Transverse colon (tissue), 4 donors: ENCODE measurements at regions not wholly inside any gene's neighbourhood (a gene's known extent, or its start where the extent isn't known, plus 50 kb on each side); places are given as distances from the start of the nearest gene placed in this dataset.
A peak's percentile ranks its signal among the peaks of the same experiment; 100 is the strongest.

Source experiments
- DNase-seq: peaks from one replicate; pipeline ENCODE4 v3.0.0-alpha.2; 2019
- H3K27ac ChIP-seq, 4 donors: fragments of 200-600 bp; sonication (generic); 2 replicates each; pipeline ENCODE4 v1.5.1; 2016 to 2018; ENCODE audit warnings: inconsistent platforms in 4 of 4
- H3K27me3 ChIP-seq: fragments of 200-600 bp; sonication (generic); 2 replicates; pipeline ENCODE4 v1.5.1; 2017; ENCODE audit warnings: inconsistent platforms
- H3K36me3 ChIP-seq, 4 donors: fragments of 200-600 bp; sonication (generic); 2 replicates each; pipeline ENCODE4 v1.5.1; 2017 to 2019; ENCODE audit warnings: inconsistent platforms in 4 of 4
- H3K4me1 ChIP-seq, 4 donors: fragments of 200-600 bp; sonication (generic); 2 replicates each; pipeline ENCODE4 v1.5.1; 2017 to 2020; ENCODE audit warnings: inconsistent platforms in 4 of 4
- H3K4me3 ChIP-seq, 4 donors: fragments of 200-600 bp; sonication (generic); 1 replicate in 1 of 4; 2 replicates in 3 of 4; pipeline versions ENCODE4 v1.5.1 to v1.6.1; 2017 to 2019; ENCODE audit warnings: inconsistent platforms in 4 of 4
- H3K9me3 ChIP-seq, 2 donors: fragments of 200-600 bp; sonication (generic); 2 replicates each; pipeline ENCODE4 v1.5.1; 2017 to 2019; ENCODE audit warnings: inconsistent platforms in 2 of 2
- EP300 ChIP-seq: sonication (generic); formaldehyde crosslinking; IDR thresholded peaks from one replicate; pipeline ENCODE4 v1.6.1; 2017; ENCODE audit warnings: antibody characterized with exemption, low read depth
- POLR2A ChIP-seq: fragments of 450-650 bp; IDR thresholded peaks from one replicate; pipeline ENCODE4 v1.6.1; 2016; ENCODE audit warnings: antibody characterized with exemption, mild to moderate bottlenecking, moderate library complexity
- POLR2AphosphoS5 ChIP-seq, 3 donors: sonication (generic); formaldehyde crosslinking; IDR thresholded peaks; one replicate each; pipeline ENCODE4 v1.6.1; 2016; ENCODE audit warnings: antibody characterized with exemption in 3 of 3
- WGBS, 2 donors: methylation state at CpG; one replicate each; pipeline ENCODE4 v1.1.5; 2018; ENCODE audit warnings: low coverage in 1 of 2; 5-methylcytosine and 5-hydroxymethylcytosine counted together
- in situ Hi-C, 4 donors: fragments of 200-750 bp; cut with MboI; loops; one replicate each; pipeline versions ENCODE4 v1.15.0 to v1.15.1; 2017; ENCODE audit warnings: low sequenced_read_pairs in 3 of 4, low pct_ligation_motif_present in 1 of 4, low pct_unique_long_range_greater_than_20kb in 1 of 4
- intact Hi-C: fragments of 100-400 bp; cut with DNase I; formaldehyde crosslinking; loops from one replicate; pipeline ENCODE4 v1.15.1; 2023; ENCODE audit warnings: low total_unique reads
- TF ChIP-seq, protein P1 (sequence below), 5 experiments: fragments of 200-600 bp in 3 of 5; fragments of 450-650 bp in 2 of 5; sonication (generic) in 3 of 5; IDR thresholded peaks; 1 replicate in 2 of 5; 2 replicates in 3 of 5; pipeline ENCODE4 v1.5.1; 2016 to 2017; ENCODE audit warnings: antibody characterized with exemption in 5 of 5, inconsistent platforms in 3 of 5, mild to moderate bottlenecking in 2 of 5, moderate library complexity in 1 of 5

DNA sequence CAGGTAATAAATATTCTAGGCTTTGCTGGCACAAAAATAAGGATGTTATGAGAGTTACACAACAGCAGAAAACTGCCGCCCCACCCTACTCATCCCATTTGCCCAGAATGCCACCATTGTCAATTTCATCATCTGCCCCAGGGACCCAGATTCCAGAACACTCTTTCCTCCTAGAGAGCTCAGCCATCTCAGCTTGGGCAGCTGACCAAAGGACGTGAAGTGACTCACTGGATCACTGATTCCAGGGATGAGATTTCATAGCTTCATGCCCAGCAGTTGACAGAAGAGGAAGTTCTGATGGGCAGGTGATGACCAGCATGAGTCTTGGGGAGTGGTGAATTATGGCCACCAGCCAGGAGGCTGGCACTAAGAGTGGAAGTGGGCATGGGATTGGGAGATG, 450.3 kb downstream of the RMST start:
- Histone ChIP-seq H3K4me3 (no peak overlapping the region), H3K27me3 (no peaks in the 10 kb centered on the region), H3K9me3 (no peaks in the 10 kb centered on the region), H3K36me3 (no peaks in the 10 kb centered on the region), H3K27ac (no peak overlapping the region), H3K4me1 (no peaks in the 10 kb centered on the region)
- 60 to 100% methylated on average over 1 to 2 of the region's 2 CpGs for WGBS, 2 donors
- intact Hi-C loops, result loop anchor here (5.0 kb wide), 1 partner anchor 1296 kb away; no protein-coding TSS in a partner anchor
- no peak for DNase-seq
- TF ChIP-seq, protein P1, sequence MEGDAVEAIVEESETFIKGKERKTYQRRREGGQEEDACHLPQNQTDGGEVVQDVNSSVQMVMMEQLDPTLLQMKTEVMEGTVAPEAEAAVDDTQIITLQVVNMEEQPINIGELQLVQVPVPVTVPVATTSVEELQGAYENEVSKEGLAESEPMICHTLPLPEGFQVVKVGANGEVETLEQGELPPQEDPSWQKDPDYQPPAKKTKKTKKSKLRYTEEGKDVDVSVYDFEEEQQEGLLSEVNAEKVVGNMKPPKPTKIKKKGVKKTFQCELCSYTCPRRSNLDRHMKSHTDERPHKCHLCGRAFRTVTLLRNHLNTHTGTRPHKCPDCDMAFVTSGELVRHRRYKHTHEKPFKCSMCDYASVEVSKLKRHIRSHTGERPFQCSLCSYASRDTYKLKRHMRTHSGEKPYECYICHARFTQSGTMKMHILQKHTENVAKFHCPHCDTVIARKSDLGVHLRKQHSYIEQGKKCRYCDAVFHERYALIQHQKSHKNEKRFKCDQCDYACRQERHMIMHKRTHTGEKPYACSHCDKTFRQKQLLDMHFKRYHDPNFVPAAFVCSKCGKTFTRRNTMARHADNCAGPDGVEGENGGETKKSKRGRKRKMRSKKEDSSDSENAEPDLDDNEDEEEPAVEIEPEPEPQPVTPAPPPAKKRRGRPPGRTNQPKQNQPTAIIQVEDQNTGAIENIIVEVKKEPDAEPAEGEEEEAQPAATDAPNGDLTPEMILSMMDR (IDR thresholded peaks at IDR 0.05), result no peak
- TF ChIP-seq EP300 (no peak), POLR2AphosphoS5 (IDR thresholded peaks at IDR 0.05) (no peak)
- in situ Hi-C loops, result no loop called here

DNA sequence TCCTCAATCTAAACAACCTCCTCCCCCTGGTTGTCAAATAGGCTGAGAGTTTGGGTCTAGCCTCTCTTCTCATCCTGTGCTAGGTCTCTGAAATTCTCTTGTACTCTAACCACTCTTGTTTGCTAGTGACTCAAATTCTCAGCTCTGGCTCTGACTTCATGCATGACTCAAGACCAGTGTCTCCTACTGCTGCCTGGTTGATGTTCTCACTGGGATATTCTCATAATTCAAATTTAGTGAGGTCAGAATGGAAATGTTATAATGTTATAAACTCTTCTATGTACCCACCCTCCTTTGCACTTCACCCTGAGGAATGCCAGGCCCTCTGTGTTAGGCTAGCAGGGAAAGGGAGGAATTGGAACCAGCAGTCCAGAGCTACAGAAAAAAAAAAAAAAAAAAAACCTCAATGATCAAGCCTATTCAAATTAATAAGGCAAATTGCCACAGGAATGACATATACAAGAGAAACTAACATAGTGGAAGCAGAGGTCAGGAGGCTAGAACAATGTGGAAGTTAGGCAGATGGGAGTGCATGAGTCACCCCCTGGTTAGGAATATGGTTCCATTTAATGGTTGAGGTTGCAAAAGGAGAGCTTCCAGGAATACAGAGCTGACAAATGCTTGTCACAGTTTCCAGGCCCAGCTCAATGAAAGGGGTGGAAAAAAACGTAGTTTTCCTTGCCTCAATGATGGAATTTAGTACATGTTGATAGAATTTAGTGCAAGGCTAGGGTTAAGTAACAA, 459.5 kb downstream of the RMST start:
- Histone ChIP-seq H3K4me1 (no peaks in the 10 kb centered on the region), H3K27ac (peak overlapping the region in 2 of 4 donors; percentile 24 to 56), H3K27me3 (no peaks in the 10 kb centered on the region), H3K36me3 (no peaks in the 10 kb centered on the region), H3K9me3 (no peaks in the 10 kb centered on the region), H3K4me3 (no peak overlapping the region)
- in situ Hi-C loops (no loop called here), intact Hi-C loops (no loop called here)
- WGBS, 2 donors, result 16 to 40% methylated on average over 1 of the region's 1 CpG
- TF ChIP-seq POLR2AphosphoS5 (IDR thresholded peaks at IDR 0.05), result peak in 1 of 3 donors; percentile 58
- no peak for TF ChIP-seq POLR2A
- no peak for DNase-seq

DNA sequence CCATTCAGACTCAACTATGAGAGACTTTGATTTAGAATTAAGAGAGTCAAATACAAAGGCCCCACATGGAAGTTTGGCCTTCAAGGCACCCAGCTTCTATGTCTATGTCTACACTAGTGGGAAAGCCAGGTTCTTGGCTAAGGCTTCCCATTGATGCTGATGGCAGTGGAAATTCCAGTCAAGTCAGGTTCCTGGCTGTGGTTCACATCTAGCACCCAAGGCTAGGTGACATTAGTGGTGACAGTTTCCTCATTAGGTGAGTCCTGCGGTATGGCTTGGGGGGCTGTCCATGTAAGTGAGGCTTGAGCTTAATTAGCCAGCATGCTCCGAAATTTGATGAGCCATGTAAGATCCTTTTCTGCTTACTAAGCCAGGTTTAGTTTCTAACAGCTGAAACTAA, 460.9 kb downstream of the RMST start:
- intact Hi-C loops (no loop called here), in situ Hi-C loops (no loop called here)
- no peaks in the 10 kb centered on the region for H3K9me3 ChIP-seq
- DNase-seq, result no peak
- no peak overlapping the region for H3K27ac ChIP-seq
- no peaks in the 10 kb centered on the region for H3K36me3 ChIP-seq
- TF ChIP-seq POLR2A (no peak), EP300 (no peak), POLR2AphosphoS5 (IDR thresholded peaks at IDR 0.05) (no peak)
- TF ChIP-seq, protein P1 (IDR thresholded peaks at IDR 0.05), result no peak
- H3K4me1 ChIP-seq, result no peaks in the 10 kb centered on the region
- H3K27me3 ChIP-seq, result no peaks in the 10 kb centered on the region
- H3K4me3 ChIP-seq, result no peak overlapping the region
- 71 to 88% methylated on average over 2 of the region's 2 CpGs for WGBS, 2 donors

DNA sequence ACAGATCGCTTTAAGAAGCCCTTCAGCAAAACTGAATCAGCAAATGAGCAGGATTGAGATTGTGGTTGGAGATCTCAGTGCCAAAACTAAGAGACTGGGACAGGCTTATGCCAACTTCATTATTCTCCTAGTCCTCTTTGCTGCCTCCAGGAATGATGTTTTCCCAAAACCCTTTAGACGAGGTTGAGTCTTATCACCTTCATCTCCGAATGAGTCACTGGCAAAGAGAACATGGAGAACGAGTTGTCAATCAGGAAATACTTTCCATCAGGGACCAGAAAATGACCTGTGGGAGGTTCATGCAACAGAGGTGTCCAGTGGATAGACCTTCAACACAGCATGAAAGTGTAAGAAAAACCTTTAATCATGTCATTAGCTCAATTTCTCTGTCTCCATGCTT, 461.5 kb downstream of the RMST start:
- DNase-seq, result no peak
- no peak overlapping the region for H3K4me3 ChIP-seq
- no peaks in the 10 kb centered on the region for H3K4me1 ChIP-seq
- no peaks in the 10 kb centered on the region for H3K27me3 ChIP-seq
- no peaks in the 10 kb centered on the region for H3K36me3 ChIP-seq
- in situ Hi-C loops, result no loop called here
- no peak overlapping the region for H3K27ac ChIP-seq
- no peaks in the 10 kb centered on the region for H3K9me3 ChIP-seq
- 64 to 100% methylated on average over 1 to 4 of the region's 4 CpGs for WGBS, 2 donors
- intact Hi-C loops, result no loop called here
- TF ChIP-seq POLR2A (no peak), POLR2AphosphoS5 (IDR thresholded peaks at IDR 0.05) (no peak), EP300 (no peak)
- TF ChIP-seq, protein P1 (IDR thresholded peaks at IDR 0.05), result no peak

DNA sequence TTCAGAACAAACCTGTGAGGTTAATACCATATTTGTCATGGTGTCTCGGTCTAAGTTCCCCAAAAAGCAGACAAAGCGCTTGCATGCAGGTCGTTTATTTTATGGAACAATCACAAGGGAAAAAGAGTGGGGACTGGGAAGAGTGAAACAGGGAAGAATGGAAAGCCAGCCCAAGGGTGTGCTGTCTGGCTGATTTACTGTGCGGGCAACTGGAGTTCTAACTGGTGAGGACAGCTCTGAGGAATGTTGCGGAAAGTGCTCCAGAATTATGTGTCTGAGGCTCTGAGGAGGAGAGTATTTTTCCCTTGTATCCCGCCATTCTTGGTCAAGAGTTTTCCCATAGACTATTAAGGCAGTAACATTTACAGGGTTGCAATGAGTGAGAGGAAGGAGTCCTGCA, 465.4 kb downstream of the RMST start:
- in situ Hi-C loops, result no loop called here
- H3K36me3 ChIP-seq, result no peaks in the 10 kb centered on the region
- no peak overlapping the region for H3K27ac ChIP-seq
- no peaks in the 10 kb centered on the region for H3K9me3 ChIP-seq
- no peak for TF ChIP-seq POLR2A
- peak in 1 of 3 donors; percentile 30 for TF ChIP-seq POLR2AphosphoS5 (IDR thresholded peaks at IDR 0.05)
- no peaks in the 10 kb centered on the region for H3K27me3 ChIP-seq
- no peaks in the 10 kb centered on the region for H3K4me1 ChIP-seq
- DNase-seq, result no peak
- WGBS, 2 donors, result 64 to 81% methylated on average over 5 to 6 of the region's 6 CpGs
- no peak overlapping the region for H3K4me3 ChIP-seq
- intact Hi-C loops, result no loop called here
